HepG2 (cell line): ENCODE measurements at regions not wholly inside any gene's neighbourhood (a gene's known extent, or its start where the extent isn't known, plus 50 kb on each side); places are given as distances from the start of the nearest gene placed in this dataset.

Experiments used
- BCL6 ChIP-seq: IDR thresholded peaks from 2 replicates; pipeline ENCODE4 v1.6.1; 2016; ENCODE audit warnings: missing genetic modification reagents, missing compliant biosample characterization
- CBX5 ChIP-seq: sonication (generic); formaldehyde crosslinking; IDR thresholded peaks from 2 replicates; pipeline ENCODE4 v1.4.0; 2020; ENCODE audit warnings: missing genetic modification reagents, borderline replicate concordance
- CREB3 ChIP-seq: sonication (generic); formaldehyde crosslinking; IDR thresholded peaks from 2 replicates; pipeline ENCODE4 v1.5.0; 2020; ENCODE audit warnings: missing genetic modification reagents
- DNMT1 ChIP-seq: sonication (generic); formaldehyde crosslinking; IDR thresholded peaks from 2 replicates; pipeline ENCODE4 v1.5.1; 2020; ENCODE audit warnings: mild to moderate bottlenecking, missing genetic modification reagents
- FOSL2 ChIP-seq: sonication (generic); formaldehyde crosslinking; IDR thresholded peaks from 2 replicates; pipeline ENCODE4 v1.4.0; 2020; ENCODE audit warnings: missing genetic modification reagents
- GFI1 ChIP-seq: sonication (generic); formaldehyde crosslinking; IDR thresholded peaks from 2 replicates; pipeline ENCODE4 v1.5.0; 2020; ENCODE audit warnings: missing genetic modification reagents, mild to moderate bottlenecking, borderline replicate concordance
- HNF4A ChIP-seq: sonication (generic); formaldehyde crosslinking; IDR thresholded peaks from 2 replicates; pipeline ENCODE4 v1.4.0; 2020; ENCODE audit warnings: missing genetic modification reagents
- HNRNPH1 ChIP-seq: fragments of 200-400 bp; formaldehyde crosslinking; optimal IDR thresholded peaks from 2 replicates; pipeline ENCODE3; 2017; ENCODE audit warnings: mild to moderate bottlenecking, low read depth, low read length
- MAZ ChIP-seq, 2 experiments: sonication (generic) in 1 of 2; formaldehyde crosslinking in 1 of 2; IDR thresholded peaks; 2 replicates each; pipeline versions ENCODE4 v1.5.0 to v1.6.1; 2012 to 2020; ENCODE audit warnings: low read depth in 2 of 2, mild to moderate bottlenecking in 2 of 2, borderline replicate concordance in 1 of 2, improper control_type of control experiment in 1 of 2, low read length in 1 of 2, missing genetic modification reagents in 1 of 2, moderate library complexity in 1 of 2
- MIER2 ChIP-seq: IDR thresholded peaks from 2 replicates; pipeline ENCODE4 v1.6.1; 2016; ENCODE audit warnings: missing biosample characterization, missing genetic modification reagents
- NFIC ChIP-seq: IDR thresholded peaks from 2 replicates; pipeline ENCODE4 v1.6.1; 2012; ENCODE audit warnings: mild to moderate bottlenecking, low read length, inconsistent platforms
- NFKBIZ ChIP-seq: IDR thresholded peaks from 2 replicates; pipeline ENCODE4 v1.6.1; 2018; ENCODE audit warnings: missing genetic modification reagents, missing compliant biosample characterization
- PAWR ChIP-seq: sonication (generic); formaldehyde crosslinking; IDR thresholded peaks from 2 replicates; pipeline ENCODE4 v1.4.0; 2020; ENCODE audit warnings: missing genetic modification reagents, mild to moderate bottlenecking, borderline replicate concordance
- PITX1 ChIP-seq: sonication (generic); formaldehyde crosslinking; IDR thresholded peaks from 2 replicates; pipeline ENCODE4 v1.5.1; 2020; ENCODE audit warnings: mild to moderate bottlenecking, missing genetic modification reagents
- POLR2A ChIP-seq, 2 experiments: IDR thresholded peaks; 2 replicates each; pipeline ENCODE4 v1.6.1; 2011; ENCODE audit warnings: low read depth in 2 of 2, low read length in 2 of 2, mild to moderate bottlenecking in 1 of 2, moderate library complexity in 1 of 2; ENCODE audit not compliant: insufficient read depth in 1 of 2
- RXRA ChIP-seq: sonication (generic); formaldehyde crosslinking; IDR thresholded peaks from 2 replicates; pipeline ENCODE4 v1.5.1; 2020; ENCODE audit warnings: missing genetic modification reagents
- SOX13 ChIP-seq, 3 experiments: fragments of 450-650 bp in 1 of 3; sonication (generic) in 1 of 3; formaldehyde crosslinking in 1 of 3; IDR thresholded peaks in 2 of 3; conservative IDR thresholded peaks in 1 of 3; 2 replicates each; pipeline versions ENCODE4 v1.5.0 to v1.6.1; 2016 to 2020; ENCODE audit warnings: antibody characterized with exemption in 1 of 3, mild to moderate bottlenecking in 1 of 3, missing compliant biosample characterization in 1 of 3, missing genetic modification reagents in 1 of 3, moderate library complexity in 1 of 3
- ZBTB4 ChIP-seq: sonication (generic); formaldehyde crosslinking; IDR thresholded peaks from 2 replicates; pipeline ENCODE4 v1.4.0; 2020; ENCODE audit warnings: missing genetic modification reagents, mild to moderate bottlenecking, borderline replicate concordance
- ZFP90 ChIP-seq: sonication (generic); formaldehyde crosslinking; IDR thresholded peaks from 2 replicates; pipeline ENCODE4 v1.8.0; 2022; ENCODE audit warnings: missing genetic modification reagents, mild to moderate bottlenecking, inconsistent platforms, borderline replicate concordance
- ZNF235 ChIP-seq: sonication (generic); formaldehyde crosslinking; IDR thresholded peaks from 2 replicates; pipeline ENCODE4 v1.8.1; 2023; ENCODE audit warnings: mild to moderate bottlenecking, missing genetic modification reagents, borderline replicate concordance
- ZNF274 ChIP-seq: sonication (generic); formaldehyde crosslinking; IDR thresholded peaks from 2 replicates; pipeline ENCODE4 v1.5.1; 2020; ENCODE audit warnings: mild to moderate bottlenecking, missing genetic modification reagents
- ZNF282 ChIP-seq: fragments of 450-650 bp; IDR thresholded peaks from 2 replicates; pipeline ENCODE4 v1.6.1; 2018; ENCODE audit not compliant: partially characterized antibody
- ZNF337 ChIP-seq: sonication (generic); formaldehyde crosslinking; IDR thresholded peaks from 2 replicates; pipeline ENCODE4 v1.5.1; 2020; ENCODE audit warnings: missing genetic modification reagents, low read depth, mild to moderate bottlenecking, borderline replicate concordance
- ZNF431 ChIP-seq: sonication (generic); formaldehyde crosslinking; IDR thresholded peaks from 2 replicates; pipeline ENCODE4 v1.9.0; 2022; ENCODE audit warnings: missing genetic modification reagents, low read depth, mild to moderate bottlenecking, borderline replicate concordance
- ZNF891 ChIP-seq: sonication (generic); formaldehyde crosslinking; IDR thresholded peaks from 2 replicates; pipeline ENCODE4 v1.5.0; 2020; ENCODE audit warnings: mild to moderate bottlenecking, missing genetic modification reagents

GRCh38 chr9:91071184-91071990 is 269.8 kb downstream of the SYK start (continued):
- TF ChIP-seq CREB3, result no peak
- TF ChIP-seq CBX5 (CRISPR knock-in tag), result peak; percentile 44; the same call in 1 of the 2 replicates
- no peak for TF ChIP-seq ZNF274 (CRISPR knock-in tag)
- no peak for TF ChIP-seq ZNF282
- TF ChIP-seq FOSL2 (CRISPR knock-in tag), result peak; percentile 94
- peak; percentile 18; the same call in 1 of the 2 replicates for TF ChIP-seq MIER2
- peak; percentile 78; the same call in 1 of the 2 replicates for TF ChIP-seq NFKBIZ
- TF ChIP-seq HNRNPH1, result no peak
- 0 out of 2 replicates have a peak, but pooled peaks have one; percentile 21 for TF ChIP-seq ZNF891 (CRISPR knock-in tag)
- TF ChIP-seq BCL6 (CRISPR knock-in tag), result peak; percentile 51; the same call in 1 of the 2 replicates
- TF ChIP-seq ZFP90 (CRISPR knock-in tag), result peak; percentile 55; the same call in 1 of the 2 replicates
- no peak for TF ChIP-seq ZNF431 (CRISPR knock-in tag)
- TF ChIP-seq NFIC, result no peak; the same call in 1 of the 2 replicates
- no peak; the same call in 1 of the 2 replicates for TF ChIP-seq SOX13 (IDR thresholded peaks at IDR 0.05)
- TF ChIP-seq SOX13 (CRISPR knock-in tag; conservative IDR thresholded peaks at IDR 0.05 in 1 of 2, IDR thresholded peaks at IDR 0.05 in 1 of 2), result peak in 1 of 2 experiments; percentile 18; a peak in 1 of 4 replicates
- TF ChIP-seq PITX1 (CRISPR knock-in tag), result peak; percentile 61
- TF ChIP-seq DNMT1 (CRISPR knock-in tag), result no peak
- peak; percentile 43 for TF ChIP-seq HNF4A
- TF ChIP-seq ZBTB4 (CRISPR knock-in tag), result no peak
- no peak for TF ChIP-seq ZNF235 (CRISPR knock-in tag)
- TF ChIP-seq GFI1 (CRISPR knock-in tag), result peak; percentile 93
- TF ChIP-seq RXRA (CRISPR knock-in tag), result peak; percentile 16; the same call in 1 of the 2 replicates
- TF ChIP-seq POLR2A (IDR thresholded peaks at IDR 0.05; ENCODE audit: insufficient read depth in 1 of 2, low read depth in 2 of 2, low read length in 2 of 2), result peak; percentile 18 to 61; a peak in 3 of 4 replicates
- TF ChIP-seq MAZ (IDR thresholded peaks at IDR 0.05; ENCODE audit: borderline replicate concordance, low read depth, low read length), result no peak
- no peak for TF ChIP-seq MAZ (CRISPR knock-in tag; IDR thresholded peaks at IDR 0.05; ENCODE audit: low read depth)
- TF ChIP-seq PAWR (CRISPR knock-in tag), result no peak
- peak; percentile 50; the same call in 1 of the 2 replicates for TF ChIP-seq ZNF337
